ENCODE measurements at regions not wholly inside any gene's neighbourhood (a gene's known extent, or its start where the extent isn't known, plus 50 kb on each side); places are given as distances from the start of the nearest gene placed in this dataset.

GRCh38 chr3:40827226-40827625 is 302.5 kb downstream of the ZNF621 start:
- no peak for TF ChIP-seq CTCF (conservative IDR thresholded peaks at IDR 0.05 in 1 of 2, IDR thresholded peaks at IDR 0.05 in 1 of 2; ENCODE audit: low read depth in 1 of 2, low read length in 2 of 2)
- no peak for TF ChIP-seq EZH2 (IDR thresholded peaks at IDR 0.05; ENCODE audit: low read length, missing control alignments)
- Histone ChIP-seq H3K9me3 (ENCODE audit: control insufficient read depth, insufficient read depth, low read depth, low read length) (no peaks in the 10 kb centered on the region), H3K4me1 (ENCODE audit: control insufficient read depth, extremely low read depth, insufficient read depth, low read length) (no peaks in the 10 kb centered on the region)

GRCh38 chr3:40827942-40828688 is 303.4 kb downstream of the ZNF621 start:
- Histone ChIP-seq H3K9ac (ENCODE audit: insufficient read depth, low read length) (no peak overlapping the region), H3K9me3 (ENCODE audit: control insufficient read depth, insufficient read depth, low read depth, low read length) (no peaks in the 10 kb centered on the region), H2AFZ (ENCODE audit: low read length) (no peak overlapping the region), H3K4me3 (replicated peaks in 1 of 4; ENCODE audit: control extremely low read depth in 1 of 4, insufficient read depth in 1 of 4, low read depth in 3 of 4, low read length in 4 of 4) (no peak overlapping the region), H3K4me1 (ENCODE audit: control insufficient read depth, extremely low read depth, insufficient read depth, low read length) (no peaks in the 10 kb centered on the region), H3K27ac (ENCODE audit: insufficient read depth, low read length) (no peak overlapping the region), H3K4me2 (ENCODE audit: extremely low read depth, insufficient read depth, low read length) (no peak overlapping the region), H3K27me3 (ENCODE audit: control insufficient read depth, insufficient read depth, low read length) (no peaks in the 10 kb centered on the region), H3K36me3 (ENCODE audit: control insufficient read depth, insufficient read depth, low read length) (no peaks in the 10 kb centered on the region), H4K20me1 (ENCODE audit: control insufficient read depth, extremely low read depth, insufficient read depth, low read length) (no peaks in the 10 kb centered on the region), H3K79me2 (ENCODE audit: control insufficient read depth, insufficient read depth, low read length) (no peaks in the 10 kb centered on the region)
- DNase-seq (ENCODE audit: low read depth in 2 of 2), result peak in 1 of 2 donors; percentile 4
- TF ChIP-seq CTCF (conservative IDR thresholded peaks at IDR 0.05 in 1 of 2, IDR thresholded peaks at IDR 0.05 in 1 of 2; ENCODE audit: low read depth in 1 of 2, low read length in 2 of 2) (no peak), EZH2 (IDR thresholded peaks at IDR 0.05; ENCODE audit: low read length, missing control alignments) (no peak)

More at GRCh38 chr3:40827226-40827625, 302.5 kb downstream of the ZNF621 start:
- H4K20me1 ChIP-seq (ENCODE audit: control insufficient read depth, extremely low read depth, insufficient read depth, low read length), result no peaks in the 10 kb centered on the region
- H3K9ac ChIP-seq (ENCODE audit: insufficient read depth, low read length), result no peak overlapping the region
- no peaks in the 10 kb centered on the region for H3K79me2 ChIP-seq (ENCODE audit: control insufficient read depth, insufficient read depth, low read length)
- DNase-seq (ENCODE audit: low read depth in 2 of 2), result no peak
- no peak overlapping the region for H3K4me3 ChIP-seq (replicated peaks in 1 of 4; ENCODE audit: control extremely low read depth in 1 of 4, insufficient read depth in 1 of 4, low read depth in 3 of 4, low read length in 4 of 4)
- no peaks in the 10 kb centered on the region for H3K27me3 ChIP-seq (ENCODE audit: control insufficient read depth, insufficient read depth, low read length)
- H3K36me3 ChIP-seq (ENCODE audit: control insufficient read depth, insufficient read depth, low read length), result no peaks in the 10 kb centered on the region
- H3K4me2 ChIP-seq (ENCODE audit: extremely low read depth, insufficient read depth, low read length), result no peak overlapping the region
- H2AFZ ChIP-seq (ENCODE audit: low read length), result no peak overlapping the region
- no peak overlapping the region for H3K27ac ChIP-seq (ENCODE audit: insufficient read depth, low read length)

DNA sequence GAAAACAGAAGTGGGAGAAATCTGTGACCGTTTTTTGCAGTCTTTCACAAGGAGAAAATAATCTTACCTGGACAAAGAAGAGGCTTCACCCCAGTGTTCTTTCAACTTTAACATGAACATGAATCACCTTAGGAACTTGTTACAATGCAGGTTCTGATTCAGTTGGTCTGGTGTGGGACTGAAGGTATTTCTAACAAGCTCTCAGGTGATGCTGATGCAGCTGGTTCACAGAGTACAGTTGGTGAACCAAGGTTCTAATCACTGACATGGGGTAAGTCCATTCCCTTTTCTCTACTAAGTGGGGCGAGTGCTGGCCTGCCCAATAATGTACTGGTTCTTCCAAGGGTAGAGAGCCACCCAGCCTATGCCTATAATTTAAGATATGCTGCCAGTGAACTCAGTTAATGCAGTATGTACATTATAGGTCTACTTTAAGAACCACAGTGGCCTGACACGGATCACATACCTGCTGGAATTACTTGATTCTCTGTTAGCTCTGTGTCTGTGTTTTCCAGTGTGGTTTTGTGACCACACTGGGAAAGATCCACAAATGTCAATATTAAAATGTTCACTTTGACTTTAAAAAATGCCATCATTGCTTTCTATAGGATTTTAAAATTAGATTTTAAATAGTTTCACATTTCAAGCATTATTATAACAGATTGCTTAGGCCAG is 304.1 kb downstream of the ZNF621 start:
- Histone ChIP-seq H3K79me2 (ENCODE audit: control insufficient read depth, insufficient read depth, low read length) (no peaks in the 10 kb centered on the region), H3K4me1 (ENCODE audit: control insufficient read depth, extremely low read depth, insufficient read depth, low read length) (no peaks in the 10 kb centered on the region), H3K9ac (ENCODE audit: insufficient read depth, low read length) (no peak overlapping the region), H3K27me3 (ENCODE audit: control insufficient read depth, insufficient read depth, low read length) (no peaks in the 10 kb centered on the region), H3K4me2 (ENCODE audit: extremely low read depth, insufficient read depth, low read length) (no peak overlapping the region), H3K27ac (ENCODE audit: insufficient read depth, low read length) (no peak overlapping the region), H3K36me3 (ENCODE audit: control insufficient read depth, insufficient read depth, low read length) (no peaks in the 10 kb centered on the region), H3K9me3 (ENCODE audit: control insufficient read depth, insufficient read depth, low read depth, low read length) (no peaks in the 10 kb centered on the region), H4K20me1 (ENCODE audit: control insufficient read depth, extremely low read depth, insufficient read depth, low read length) (no peaks in the 10 kb centered on the region), H2AFZ (ENCODE audit: low read length) (no peak overlapping the region), H3K4me3 (replicated peaks in 1 of 4; ENCODE audit: control extremely low read depth in 1 of 4, insufficient read depth in 1 of 4, low read depth in 3 of 4, low read length in 4 of 4) (no peak overlapping the region)
- no peak for DNase-seq (ENCODE audit: low read depth in 2 of 2)
- no peak for TF ChIP-seq CTCF (conservative IDR thresholded peaks at IDR 0.05 in 1 of 2, IDR thresholded peaks at IDR 0.05 in 1 of 2; ENCODE audit: low read depth in 1 of 2, low read length in 2 of 2)
- TF ChIP-seq EZH2 (IDR thresholded peaks at IDR 0.05; ENCODE audit: low read length, missing control alignments), result no peak

All from fibroblast of lung (primary cell).